HCT116 (cell line): ENCODE measurements at regions not wholly inside any gene's neighbourhood (a gene's known extent, or its start where the extent isn't known, plus 50 kb on each side); places are given as distances from the start of the nearest gene placed in this dataset.
"Not testable (repeated sequence)": the region's sequence is repeated elsewhere in the genome, so short reads cannot be mapped to it uniquely, and the experiment has no call there.

Experiments
- ATAC-seq: fragments of 200-7000 bp; cut with Tn5 transposase; 2 replicates; pipeline ENCODE4 v1.9.1; 2020; ENCODE audit warnings: mild to moderate bottlenecking, moderate library complexity
- BruUV-seq: library from RNA; stranded (reverse); fragments of 400-500 nt; replicated peaks from 2 replicates; lab custom pipeline; 2021; lab: Mats Ljungman, UMichigan
- CTCF ChIA-PET: fragments of 300-600 bp; sonication (Branson Sonifier 250); formaldehyde crosslinking; loops from one replicate; lab custom pipeline; 2021; ENCODE audit warnings: antibody characterized with exemption; lab: Charles Lee
- POLR2A ChIA-PET: fragments of 300-600, 350-600 bp; sonication (Branson Sonifier 250); formaldehyde crosslinking; loops from one replicate; lab custom pipeline; 2021; ENCODE audit warnings: antibody characterized with exemption; lab: Charles Lee
- RAD21 ChIA-PET, 2 experiments: fragments of 300-600 bp; sonication (Branson Sonifier 250); formaldehyde crosslinking; loops; one replicate each; lab custom pipeline; 2023; ENCODE audit warnings: low total read pairs in 2 of 2; ENCODE audit not compliant: uncharacterized antibody in 2 of 2, unreplicated experiment in 2 of 2, low non-redundant PET in 1 of 2; lab: Charles Lee
- DNase-seq: peaks from one replicate; pipeline ENCODE4 v3.0.0-alpha.2; 2010; ENCODE audit warnings: low read depth, low spot score
- H2AFZ ChIP-seq: fragments of 200-600 bp; shearing (Covaris generic), sonication (generic); 2 replicates; pipeline ENCODE4 v1.6.1; 2017; ENCODE audit warnings: low read depth, mixed run types, mixed read lengths, antibody characterized with exemption, low read length; ENCODE audit not compliant: poor library complexity, severe bottlenecking
- H3K27ac ChIP-seq: 2 replicates; pipeline ENCODE4 v1.5.1; 2012; ENCODE audit warnings: low read depth, low read length
- H3K27me3 ChIP-seq: fragments of 200-600 bp; sonication (generic); 2 replicates; pipeline ENCODE4 v1.6.1; 2016; ENCODE audit warnings: mixed run types, low read length, mixed read lengths; ENCODE audit not compliant: insufficient read depth
- H3K36me3 ChIP-seq, 2 experiments: fragments of 200-500 bp in 1 of 2; fragments of 200-600 bp in 1 of 2; sonication (Bioruptor generic) in 1 of 2; sonication (generic) in 1 of 2; 2 replicates each; pipeline versions ENCODE4 v1.5.1 to v1.6.1; 2014 to 2016; ENCODE audit warnings: low read length in 2 of 2, inconsistent platforms in 1 of 2, mixed read lengths in 1 of 2, mixed run types in 1 of 2; ENCODE audit not compliant: insufficient read depth in 2 of 2, control insufficient read depth in 1 of 2
- H3K4me1 ChIP-seq, 2 experiments: fragments of 200-600 bp in 1 of 2; sonication (generic) in 1 of 2; 2 replicates each; pipeline versions ENCODE4 v1.5.1 to v1.6.1; 2012 to 2017; ENCODE audit warnings: low read length in 2 of 2, inconsistent platforms in 1 of 2, mild to moderate bottlenecking in 1 of 2, mixed read lengths in 1 of 2, mixed run types in 1 of 2, moderate library complexity in 1 of 2; ENCODE audit not compliant: insufficient read depth in 2 of 2, control insufficient read depth in 1 of 2
- H3K4me2 ChIP-seq: fragments of 200-600 bp; sonication (generic); 2 replicates; pipeline ENCODE4 v1.6.1; 2017; ENCODE audit warnings: mixed run types, low read length, mixed read lengths
- H3K4me3 ChIP-seq, 2 experiments: fragments of 200-600 bp in 1 of 2; sonication (generic) in 1 of 2; replicated peaks in 1 of 2; 2 replicates each; pipeline ENCODE4 v1.5.1; 2011 to 2016; ENCODE audit warnings: low read length in 2 of 2, control low read depth in 1 of 2, low read depth in 1 of 2, mild to moderate bottlenecking in 1 of 2, mixed read lengths in 1 of 2, mixed run types in 1 of 2
- H3K79me2 ChIP-seq: fragments of 200-600 bp; sonication (generic); 2 replicates; pipeline ENCODE4 v1.6.1; 2017; ENCODE audit warnings: mild to moderate bottlenecking, mixed run types, low read length, moderate library complexity, mixed read lengths; ENCODE audit not compliant: insufficient read depth
- H3K9ac ChIP-seq: fragments of 200-600 bp; sonication (generic); 2 replicates; pipeline ENCODE4 v1.6.1; 2016; ENCODE audit warnings: low read length, mixed read lengths
- H3K9me2 ChIP-seq: fragments of 200-600 bp; sonication (generic), shearing (Covaris generic); 2 replicates; pipeline ENCODE4 v1.6.1; 2017; ENCODE audit warnings: mixed run types, mild to moderate bottlenecking, moderate library complexity; ENCODE audit not compliant: insufficient read depth
- H3K9me3 ChIP-seq, 2 experiments: fragments of 200-500 bp in 1 of 2; fragments of 200-600 bp in 1 of 2; sonication (Bioruptor generic) in 1 of 2; sonication (generic) in 1 of 2; 2 replicates each; pipeline ENCODE4 v1.6.1; 2014 to 2017; ENCODE audit warnings: low read length in 2 of 2, mixed read lengths in 2 of 2, inconsistent platforms in 1 of 2, low read depth in 1 of 2, mild to moderate bottlenecking in 1 of 2, mixed run types in 1 of 2, moderate library complexity in 1 of 2; ENCODE audit not compliant: control insufficient read depth in 1 of 2, insufficient read depth in 1 of 2
- H4K20me1 ChIP-seq: fragments of 200-600 bp; sonication (generic), shearing (Covaris generic); 2 replicates; pipeline ENCODE4 v1.6.1; 2017; ENCODE audit warnings: mixed run types, mild to moderate bottlenecking, moderate library complexity; ENCODE audit not compliant: insufficient read depth
- ATF3 ChIP-seq: IDR thresholded peaks from 2 replicates; pipeline ENCODE4 v1.6.1; 2012
- CEBPB ChIP-seq: IDR thresholded peaks from 2 replicates; pipeline ENCODE4 v1.6.1; 2012; ENCODE audit warnings: low read depth
- CTCF ChIP-seq, 3 experiments: fragments of 200-600 bp in 1 of 3; sonication (generic) in 1 of 3; IDR thresholded peaks in 2 of 3; conservative IDR thresholded peaks in 1 of 3; 2 replicates each; pipeline ENCODE4 v1.5.1; 2012 to 2017; ENCODE audit warnings: low read depth in 2 of 3, low read length in 2 of 3, antibody characterized with exemption in 1 of 3, borderline replicate concordance in 1 of 3, control low read depth in 1 of 3, mild to moderate bottlenecking in 1 of 3, mixed read lengths in 1 of 3, mixed run types in 1 of 3, moderate library complexity in 1 of 3; ENCODE audit not compliant: insufficient read depth in 1 of 3
- EGR1 ChIP-seq: IDR thresholded peaks from 2 replicates; pipeline ENCODE4 v1.6.1; 2012; ENCODE audit warnings: low read depth
- ELF1 ChIP-seq: IDR thresholded peaks from 2 replicates; pipeline ENCODE4 v1.6.1; 2012; ENCODE audit warnings: low read depth, borderline replicate concordance
- EZH2 ChIP-seq: fragments of 200-600 bp; sonication (generic); IDR thresholded peaks from 2 replicates; pipeline ENCODE4 v1.6.1; 2017; ENCODE audit warnings: antibody characterized with exemption, mixed run types
- EZH2phosphoT487 ChIP-seq: fragments of 200-600 bp; IDR thresholded peaks from 2 replicates; pipeline ENCODE4 v1.6.1; 2018; ENCODE audit warnings: antibody characterized with exemption, borderline replicate concordance
- FOSL1 ChIP-seq: IDR thresholded peaks from 2 replicates; pipeline ENCODE4 v1.6.1; 2012; ENCODE audit warnings: low read depth
- JUND ChIP-seq: IDR thresholded peaks from 2 replicates; pipeline ENCODE4 v1.6.1; 2012
- MAX ChIP-seq: IDR thresholded peaks from 2 replicates; pipeline ENCODE4 v1.6.1; 2012
- POLR2AphosphoS5 ChIP-seq: IDR thresholded peaks from 2 replicates; pipeline ENCODE4 v1.6.1; 2011; ENCODE audit warnings: mild to moderate bottlenecking, low read depth, low read length, moderate library complexity
- RAD21 ChIP-seq: IDR thresholded peaks from 2 replicates; pipeline ENCODE4 v1.6.1; 2012; ENCODE audit warnings: low read depth, mild to moderate bottlenecking
- SIN3A ChIP-seq: IDR thresholded peaks from 2 replicates; pipeline ENCODE4 v1.6.1; 2012; ENCODE audit warnings: low read depth
- SP1 ChIP-seq: IDR thresholded peaks from 2 replicates; pipeline ENCODE4 v1.6.1; 2012; ENCODE audit warnings: low read depth
- SRF ChIP-seq: IDR thresholded peaks from 2 replicates; pipeline ENCODE4 v1.6.1; 2012; ENCODE audit warnings: low read depth
- YY1 ChIP-seq: IDR thresholded peaks from 2 replicates; pipeline ENCODE4 v1.6.1; 2011; ENCODE audit warnings: low read length, low read depth, moderate library complexity, mild to moderate bottlenecking; ENCODE audit not compliant: insufficient replicate concordance; ENCODE audit errors: extremely low read depth
- ZBTB33 ChIP-seq: IDR thresholded peaks from 2 replicates; pipeline ENCODE4 v1.6.1; 2011; ENCODE audit warnings: mild to moderate bottlenecking, low read length, moderate library complexity; ENCODE audit not compliant: insufficient replicate concordance; ENCODE audit errors: extremely low read depth
- ZFX ChIP-seq: fragments of 450-650 bp; IDR thresholded peaks from 2 replicates; pipeline ENCODE4 v1.6.1; 2017
- ZNF274 ChIP-seq: fragments of 200-500 bp; sonication (Bioruptor generic); IDR thresholded peaks from 2 replicates; pipeline ENCODE4 v1.6.1; 2014; ENCODE audit warnings: mild to moderate bottlenecking, low read depth, low read length, inconsistent platforms
- intact Hi-C: fragments of 100-400 bp; cut with micrococcal nuclease; formaldehyde crosslinking; loops from 2 replicates; pipeline ENCODE4 v1.10.0; 2022

GRCh38 chr15:79779746-79780145, 117.1 kb downstream of the MTHFS start:
- Histone ChIP-seq H3K79me2 (no peaks in the 10 kb centered on the region), H3K4me1 (no peaks in the 10 kb centered on the region), H3K9ac (no peak overlapping the region), H3K4me2 (no peak overlapping the region), H3K9me2 (no peaks in the 10 kb centered on the region), H3K27ac (no peak overlapping the region), H3K4me3 (no peak overlapping the region)
- ChIA-PET RAD21 (no interaction called here), POLR2A (no interaction called here), CTCF (no interaction called here)
- intact Hi-C loops: no loop called here
- ATAC-seq: no peak
- TF ChIP-seq EZH2 (no peak), ZBTB33 (no peak), SIN3A (no peak), ZFX (no peak), SP1 (no peak), JUND (no peak), MAX (no peak), ZNF274 (no peak), YY1 (no peak), SRF (no peak), RAD21 (no peak), FOSL1 (no peak), CTCF (IDR thresholded peaks at IDR 0.05 in 2 of 3, conservative IDR thresholded peaks at IDR 0.05 in 1 of 3; ENCODE audit: borderline replicate concordance in 1 of 3, insufficient read depth in 1 of 3, low read depth in 2 of 3, low read length in 2 of 3) (no peak), EGR1 (no peak), CEBPB (no peak), EZH2phosphoT487 (no peak), ELF1 (no peak), POLR2AphosphoS5 (no peak), ATF3 (no peak)
- TF ChIP-seq, all 23 proteins: peak for 0
- Histone ChIP-seq H3K9me3 (no peaks in the 10 kb centered on the region), H3K36me3 (no peaks in the 10 kb centered on the region), H3K27me3 (peaks cover 12% of the 10 kb centered on the region; the same call in 1 of the 2 replicates), H2AFZ (no peak overlapping the region), H4K20me1 (no peaks in the 10 kb centered on the region)
- DNase-seq: no peak
- no TSS peak for BruUV-seq

GRCh38 chr15:79782307-79782706, 114.5 kb downstream of the MTHFS start:
- H4K20me1 ChIP-seq, H3K27ac ChIP-seq, H3K9me3 ChIP-seq, CTCF ChIA-PET, H3K36me3 ChIP-seq, H3K4me2 ChIP-seq, H2AFZ ChIP-seq, DNase-seq, ATAC-seq, H3K9ac ChIP-seq, RAD21 ChIA-PET, H3K4me1 ChIP-seq, POLR2A ChIA-PET, intact Hi-C loops, H3K4me3 ChIP-seq, H3K79me2 ChIP-seq, BruUV-seq, H3K9me2 ChIP-seq: not testable (repeated sequence)
- peaks cover 12% of the 10 kb centered on the region; the same call in 1 of the 2 replicates for H3K27me3 ChIP-seq
